H7 (cell line): ENCODE measurements at regions not wholly inside any gene's neighbourhood (a gene's known extent, or its start where the extent isn't known, plus 50 kb on each side); places are given as distances from the start of the nearest gene placed in this dataset.

Experiments used
- DNase-seq: peaks from one replicate; pipeline ENCODE4 v3.0.0; 2012
- H3K27me3 ChIP-seq: 2 replicates; pipeline ENCODE4 v1.6.0; 2011; ENCODE audit warnings: mild to moderate bottlenecking, low read length; ENCODE audit not compliant: control insufficient read depth, insufficient read depth
- H3K36me3 ChIP-seq: replicated peaks from 2 replicates; pipeline ENCODE4 v1.5.1; 2011; ENCODE audit warnings: low read length; ENCODE audit not compliant: control insufficient read depth, insufficient read depth
- H3K4me3 ChIP-seq: 2 replicates; pipeline ENCODE4 v1.5.1; 2011; ENCODE audit warnings: low read depth, mild to moderate bottlenecking, control low read depth, low read length, moderate library complexity; ENCODE audit not compliant: insufficient read depth

GRCh38 chr5:3230941-3231340, 364.7 kb upstream of the IRX1 start:
- DNase-seq = no peak

GRCh38 chr5:3230254-3230653, 365.4 kb upstream of the IRX1 start:
- no peak for DNase-seq
- no peak overlapping the region for H3K4me3 ChIP-seq
- H3K27me3 ChIP-seq = no peaks in the 10 kb centered on the region
- H3K36me3 ChIP-seq = no peaks in the 10 kb centered on the region

More at GRCh38 chr5:3230941-3231340, 364.7 kb upstream of the IRX1 start:
- Histone ChIP-seq H3K36me3 (no peaks in the 10 kb centered on the region), H3K27me3 (no peaks in the 10 kb centered on the region), H3K4me3 (no peak overlapping the region)

- no peaks in the 10 kb centered on the region for H3K36me3 ChIP-seq
- no peak overlapping the region for H3K4me3 ChIP-seq
- no peak for DNase-seq
- no peaks in the 10 kb centered on the region; the same call in 1 of the 2 replicates for H3K27me3 ChIP-seq
These were observed 369.3 kb upstream of the IRX1 start for GRCh38 chr5:3226196-3226920.

GRCh38 chr5:3225201-3225960, 370.3 kb upstream of the IRX1 start:
- no peak overlapping the region for H3K4me3 ChIP-seq
- no peaks in the 10 kb centered on the region; the same call in 1 of the 2 replicates for H3K27me3 ChIP-seq
- DNase-seq = no peak
- H3K36me3 ChIP-seq = no peaks in the 10 kb centered on the region

GRCh38 chr5:3222924-3223323, 372.7 kb upstream of the IRX1 start:
- Histone ChIP-seq H3K36me3 (no peaks in the 10 kb centered on the region), H3K4me3 (no peak overlapping the region), H3K27me3 (no peaks in the 10 kb centered on the region; the same call in 1 of the 2 replicates)
- no peak for DNase-seq

GRCh38 chr5:3221432-3221831, 374.2 kb upstream of the IRX1 start:
- H3K27me3 ChIP-seq = no peaks in the 10 kb centered on the region; the same call in 1 of the 2 replicates
- H3K36me3 ChIP-seq = no peaks in the 10 kb centered on the region
- no peak for DNase-seq
- no peak overlapping the region for H3K4me3 ChIP-seq

- no peak overlapping the region for H3K4me3 ChIP-seq
- DNase-seq = no peak
- no peaks in the 10 kb centered on the region for H3K36me3 ChIP-seq
- no peaks in the 10 kb centered on the region; the same call in 1 of the 2 replicates for H3K27me3 ChIP-seq
These were observed 374.9 kb upstream of the IRX1 start for GRCh38 chr5:3220638-3221288.

- peak; percentile 63 for DNase-seq
- H3K4me3 ChIP-seq = no peak overlapping the region
- no peaks in the 10 kb centered on the region for H3K36me3 ChIP-seq
- H3K27me3 ChIP-seq = no peaks in the 10 kb centered on the region; the same call in 1 of the 2 replicates
These were observed 375.4 kb upstream of the IRX1 start for GRCh38 chr5:3220201-3220600.

- Histone ChIP-seq H3K36me3 (no peaks in the 10 kb centered on the region), H3K27me3 (no peaks in the 10 kb centered on the region), H3K4me3 (no peak overlapping the region)
- DNase-seq = no peak
These were observed 376.5 kb upstream of the IRX1 start for GRCh38 chr5:3218916-3219650.

GRCh38 chr5:3217771-3218495, 377.7 kb upstream of the IRX1 start:
- DNase-seq = no peak
- Histone ChIP-seq H3K4me3 (no peak overlapping the region), H3K36me3 (no peaks in the 10 kb centered on the region), H3K27me3 (no peaks in the 10 kb centered on the region)

GRCh38 chr5:3217114-3217513, 378.5 kb upstream of the IRX1 start:
- no peak for DNase-seq
- no peaks in the 10 kb centered on the region for H3K27me3 ChIP-seq
- no peak overlapping the region for H3K4me3 ChIP-seq
- H3K36me3 ChIP-seq = no peaks in the 10 kb centered on the region

- no peak overlapping the region for H3K4me3 ChIP-seq
- no peaks in the 10 kb centered on the region for H3K36me3 ChIP-seq
- no peak for DNase-seq
- H3K27me3 ChIP-seq = no peaks in the 10 kb centered on the region
These were observed 379.2 kb upstream of the IRX1 start for GRCh38 chr5:3216386-3216785.

GRCh38 chr5:3214838-3215374, 380.7 kb upstream of the IRX1 start:
- Histone ChIP-seq H3K4me3 (no peak overlapping the region), H3K36me3 (no peaks in the 10 kb centered on the region), H3K27me3 (no peaks in the 10 kb centered on the region)
- no peak for DNase-seq

GRCh38 chr5:3214396-3214795, 381.2 kb upstream of the IRX1 start:
- Histone ChIP-seq H3K4me3 (no peak overlapping the region), H3K27me3 (no peaks in the 10 kb centered on the region), H3K36me3 (no peaks in the 10 kb centered on the region)
- no peak for DNase-seq
